ENCODE measurements at regions not wholly inside any gene's neighbourhood (a gene's known extent, or its start where the extent isn't known, plus 50 kb on each side); places are given as distances from the start of the nearest gene placed in this dataset.

GRCh38 chr1:168926236-168926635, 180.3 kb upstream of the ATP1B1 start:
- Mint-ChIP-seq H3K27me3 (peaks cover 34% of the 10 kb centered on the region), H3K4me3 (no peak overlapping the region), H3K4me1 (ENCODE audit: low read depth) (peaks cover 6% of the 10 kb centered on the region), H3K36me3 (ENCODE audit: low read depth) (no peaks in the 10 kb centered on the region), H3K9me3 (peaks cover 2% of the 10 kb centered on the region), H3K27ac (no peak overlapping the region)
- intact Hi-C loops (cut with DNase I, micrococcal nuclease): no loop called here
- ChIA-PET CTCF (no interaction called here), POLR2A (no interaction called here)
- H3K4me1 ChIP-seq (ENCODE audit: insufficient read depth, low read length): no peaks in the 10 kb centered on the region
- no peaks in the 10 kb centered on the region for H3K9me3 ChIP-seq (ENCODE audit: control insufficient read depth in 1 of 2, insufficient read depth in 1 of 2, low read length in 2 of 2)
- no peak overlapping the region for H3K27ac ChIP-seq (ENCODE audit: low read depth in 1 of 2, low read length in 2 of 2)
- no peak for DNase-seq
- no peak for TF ChIP-seq CTCF (IDR thresholded peaks at IDR 0.05)
- no peaks in the 10 kb centered on the region for H3K36me3 ChIP-seq (ENCODE audit: insufficient read depth, low read length)
- H3K4me3 ChIP-seq (ENCODE audit: low read length): no peak overlapping the region
- ATAC-seq (ENCODE audit: poor library complexity): no peak
- H3K27me3 ChIP-seq (ENCODE audit: control insufficient read depth in 1 of 2, insufficient read depth in 2 of 2, low read length in 2 of 2): peaks cover 0 to 3% of the 10 kb centered on the region in 2 experiments

GRCh38 chr1:168932539-168932938, 174.0 kb upstream of the ATP1B1 start:
- Mint-ChIP-seq H3K9me3 (peaks cover 6% of the 10 kb centered on the region), H3K4me3 (no peak overlapping the region), H3K4me1 (ENCODE audit: low read depth) (no peaks in the 10 kb centered on the region), H3K27me3 (peaks cover 21% of the 10 kb centered on the region), H3K36me3 (ENCODE audit: low read depth) (no peaks in the 10 kb centered on the region), H3K27ac (no peak overlapping the region)
- POLR2A ChIA-PET: no interaction called here
- no peak for ATAC-seq (ENCODE audit: poor library complexity)
- Histone ChIP-seq H3K36me3 (ENCODE audit: insufficient read depth, low read length) (no peaks in the 10 kb centered on the region), H3K27ac (ENCODE audit: low read depth in 1 of 2, low read length in 2 of 2) (no peak overlapping the region), H3K27me3 (ENCODE audit: control insufficient read depth in 1 of 2, insufficient read depth in 2 of 2, low read length in 2 of 2) (no peaks in the 10 kb centered on the region), H3K9me3 (ENCODE audit: control insufficient read depth in 1 of 2, insufficient read depth in 1 of 2, low read length in 2 of 2) (no peaks in the 10 kb centered on the region), H3K4me3 (ENCODE audit: low read length) (no peak overlapping the region), H3K4me1 (ENCODE audit: insufficient read depth, low read length) (no peaks in the 10 kb centered on the region)
- CTCF ChIA-PET: no interaction called here
- no peak for TF ChIP-seq CTCF (IDR thresholded peaks at IDR 0.05)
- intact Hi-C loops (cut with DNase I, micrococcal nuclease): no loop called here
- no peak for DNase-seq

DNA sequence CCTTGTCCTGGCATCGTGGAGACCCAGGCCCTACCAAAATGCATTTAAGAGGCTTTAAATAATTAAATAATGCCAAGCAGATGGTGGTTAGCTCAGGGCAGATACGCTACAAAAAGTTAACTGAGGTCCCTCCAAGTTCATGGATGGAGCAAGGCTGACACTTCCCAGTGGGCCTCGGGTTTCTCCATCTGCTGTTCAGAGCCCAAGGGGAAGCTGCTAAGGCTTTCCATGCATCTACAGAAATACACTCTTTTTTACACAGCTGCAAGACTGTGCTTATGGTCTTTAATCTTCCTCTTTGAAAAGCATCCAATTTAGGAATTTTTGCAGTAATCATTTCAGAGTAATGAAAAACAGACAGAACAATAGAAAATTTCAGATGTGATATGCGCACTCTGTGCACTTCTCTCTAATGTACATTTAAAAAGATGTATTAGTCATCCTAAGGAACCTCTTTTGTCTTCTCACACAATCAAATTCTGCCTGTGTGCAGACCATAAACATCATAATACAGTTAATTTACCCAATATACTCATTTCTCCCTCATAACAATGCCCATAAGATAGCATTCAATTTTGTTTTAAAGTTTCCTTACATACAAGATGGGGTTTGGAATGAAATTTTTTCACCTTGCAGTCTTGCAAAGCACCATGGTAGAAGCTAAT, 173.2 kb upstream of the ATP1B1 start:
- Mint-ChIP-seq H3K27ac (no peak overlapping the region), H3K9me3 (peaks cover 6% of the 10 kb centered on the region), H3K4me1 (ENCODE audit: low read depth) (no peaks in the 10 kb centered on the region), H3K4me3 (no peak overlapping the region), H3K27me3 (peaks cover 14% of the 10 kb centered on the region), H3K36me3 (ENCODE audit: low read depth) (no peaks in the 10 kb centered on the region)
- H3K27me3 ChIP-seq (ENCODE audit: control insufficient read depth in 1 of 2, insufficient read depth in 2 of 2, low read length in 2 of 2): no peaks in the 10 kb centered on the region
- CTCF ChIA-PET: no interaction called here
- no peak overlapping the region for H3K27ac ChIP-seq (ENCODE audit: low read depth in 1 of 2, low read length in 2 of 2)
- POLR2A ChIA-PET: no interaction called here
- no peak for DNase-seq
- no peak for TF ChIP-seq CTCF (IDR thresholded peaks at IDR 0.05)
- H3K4me3 ChIP-seq (ENCODE audit: low read length): no peak overlapping the region
- intact Hi-C loops (cut with DNase I, micrococcal nuclease): no loop called here
- H3K36me3 ChIP-seq (ENCODE audit: insufficient read depth, low read length): no peaks in the 10 kb centered on the region
- H3K4me1 ChIP-seq (ENCODE audit: insufficient read depth, low read length): no peaks in the 10 kb centered on the region
- ATAC-seq (ENCODE audit: poor library complexity): no peak
- no peaks in the 10 kb centered on the region for H3K9me3 ChIP-seq (ENCODE audit: control insufficient read depth in 1 of 2, insufficient read depth in 1 of 2, low read length in 2 of 2)
